HEK293 (cell line): ENCODE measurements at regions not wholly inside any gene's neighbourhood (a gene's known extent, or its start where the extent isn't known, plus 50 kb on each side); places are given as distances from the start of the nearest gene placed in this dataset.

ENCODE experiments used
- BCL11B ChIP-seq: fragments of 450-650 bp; formaldehyde crosslinking; IDR thresholded peaks from 2 replicates; pipeline ENCODE4 v1.5.1; 2016; ENCODE audit warnings: low read depth, missing biosample characterization, missing genetic modification characterization
- CTCF ChIP-seq: fragments of 450-650 bp; formaldehyde crosslinking; IDR thresholded peaks from 2 replicates; pipeline ENCODE4 v1.5.1; 2016; ENCODE audit warnings: missing biosample characterization, missing genetic modification characterization
- MEIS1 ChIP-seq: sonication (generic); formaldehyde crosslinking; IDR thresholded peaks from 2 replicates; pipeline ENCODE4 v1.8.1; 2022; ENCODE audit warnings: missing genetic modification reagents, mild to moderate bottlenecking, borderline replicate concordance
- TSHZ1 ChIP-seq: fragments of 450-650 bp; formaldehyde crosslinking; IDR thresholded peaks from 2 replicates; pipeline ENCODE4 v1.5.1; 2016; ENCODE audit warnings: missing biosample characterization, missing genetic modification characterization, borderline replicate concordance
- ZNF274 ChIP-seq, 2 experiments: fragments of 200-500 bp in 1 of 2; fragments of 450-650 bp in 1 of 2; sonication (Bioruptor generic) in 1 of 2; formaldehyde crosslinking in 1 of 2; IDR thresholded peaks; 2 replicates each; pipeline versions ENCODE4 v1.5.1 to v1.6.1; 2014 to 2016; ENCODE audit warnings: borderline replicate concordance in 1 of 2, inconsistent platforms in 1 of 2, low read length in 1 of 2, missing biosample characterization in 1 of 2, missing genetic modification characterization in 1 of 2
- ZNF324 ChIP-seq: fragments of 450-650 bp; formaldehyde crosslinking; IDR thresholded peaks from 2 replicates; pipeline ENCODE4 v1.5.1; 2016; ENCODE audit warnings: missing biosample characterization, missing genetic modification characterization
- ZNF398 ChIP-seq: fragments of 450-650 bp; formaldehyde crosslinking; IDR thresholded peaks from 2 replicates; pipeline ENCODE4 v1.5.1; 2017; ENCODE audit warnings: missing biosample characterization, missing genetic modification characterization
- ZNF555 ChIP-seq: fragments of 450-650 bp; formaldehyde crosslinking; conservative IDR thresholded peaks from 2 replicates; pipeline ENCODE4 v1.5.1; 2017; ENCODE audit warnings: missing biosample characterization, mild to moderate bottlenecking, missing genetic modification characterization, inconsistent platforms
- ZNF692 ChIP-seq: fragments of 450-650 bp; formaldehyde crosslinking; IDR thresholded peaks from 2 replicates; pipeline ENCODE4 v1.5.1; 2016; ENCODE audit warnings: missing biosample characterization, missing genetic modification characterization

- TF ChIP-seq CTCF (tag by site-specific recombination), result no peak
- TF ChIP-seq ZNF324 (tag by site-specific recombination), result no peak
- TF ChIP-seq ZNF398, result no peak
- no peak for TF ChIP-seq BCL11B
- no peak for TF ChIP-seq ZNF274 (IDR thresholded peaks at IDR 0.05; ENCODE audit: low read length)
- TF ChIP-seq ZNF274 (tag by site-specific recombination; IDR thresholded peaks at IDR 0.05; ENCODE audit: borderline replicate concordance), result no peak
- TF ChIP-seq MEIS1, result no peak
- no peak for TF ChIP-seq TSHZ1 (tag by site-specific recombination)
- no peak for TF ChIP-seq ZNF692 (tag by site-specific recombination)
- TF ChIP-seq ZNF555 (tag by site-specific recombination), result no peak
These were observed 218.0 kb downstream of the WNT5A start for GRCh38 chr3:55269096-55269495.
